SK-N-SH (cell line): ENCODE measurements at regions not wholly inside any gene's neighbourhood (a gene's known extent, or its start where the extent isn't known, plus 50 kb on each side); places are given as distances from the start of the nearest gene placed in this dataset.

Experiments
- CTCF ChIA-PET: fragments of 300-600, 350-600 bp; formaldehyde crosslinking; extraction: SDS; loops from one replicate; lab custom pipeline; 2021; lab: Yijun Ruan, JAX
- POLR2A ChIA-PET: fragments of 350-600 bp; sonication (Branson Sonifier 250); formaldehyde crosslinking; extraction: SDS; loops from one replicate; lab custom pipeline; 2020; ENCODE audit warnings: antibody characterized with exemption, inconsistent platforms; lab: Yijun Ruan, JAX
- DNase-seq: peaks from one replicate; pipeline ENCODE4 v3.0.0; 2012
- H2AFZ ChIP-seq: fragments of 200-600 bp; sonication (generic); 2 replicates; pipeline ENCODE4 v1.8.1; 2016; ENCODE audit warnings: antibody characterized with exemption, mild to moderate bottlenecking, low read depth
- H3F3A ChIP-seq: fragments of 200-600 bp; sonication (generic); replicated peaks from 2 replicates; pipeline ENCODE3; 2016; ENCODE audit warnings: antibody characterized with exemption, mild to moderate bottlenecking; ENCODE audit not compliant: insufficient read depth
- H3K27ac ChIP-seq, 2 experiments: fragments of 200-500 bp in 1 of 2; fragments of 200-600 bp in 1 of 2; sonication (Bioruptor generic) in 1 of 2; sonication (generic), shearing (Covaris generic) in 1 of 2; 2 replicates each; pipeline versions ENCODE4 v1.5.1 to v1.6.1; 2014 to 2016; ENCODE audit warnings: low read depth in 2 of 2, inconsistent platforms in 1 of 2, low read length in 1 of 2, mild to moderate bottlenecking in 1 of 2, mixed read lengths in 1 of 2
- H3K27me3 ChIP-seq: fragments of 200-600 bp; sonication (generic), shearing (Covaris generic); 2 replicates; pipeline ENCODE4 v1.6.1; 2016; ENCODE audit warnings: mixed run types; ENCODE audit not compliant: insufficient read depth
- H3K36me3 ChIP-seq, 2 experiments: fragments of 200-500 bp in 1 of 2; fragments of 200-600 bp in 1 of 2; sonication (Bioruptor generic) in 1 of 2; sonication (generic) in 1 of 2; replicated peaks in 1 of 2; 2 replicates each; pipeline versions ENCODE3 to v1.5.1; 2014 to 2016; ENCODE audit warnings: low read length in 1 of 2, mild to moderate bottlenecking in 1 of 2; ENCODE audit not compliant: insufficient read depth in 2 of 2, control insufficient read depth in 1 of 2
- H3K4me1 ChIP-seq, 2 experiments: fragments of 200-500 bp in 1 of 2; fragments of 200-600 bp in 1 of 2; sonication (Bioruptor generic) in 1 of 2; sonication (generic), shearing (Covaris generic) in 1 of 2; 2 replicates each; pipeline versions ENCODE4 v1.5.1 to v1.6.1; 2014 to 2016; ENCODE audit warnings: low read depth in 1 of 2, low read length in 1 of 2, mixed run types in 1 of 2; ENCODE audit not compliant: insufficient read depth in 2 of 2, control insufficient read depth in 1 of 2
- H3K4me2 ChIP-seq: fragments of 200-600 bp; sonication (generic), shearing (Covaris generic); 2 replicates; pipeline ENCODE4 v1.6.1; 2017; ENCODE audit warnings: mixed run types
- H3K4me3 ChIP-seq, 2 experiments: fragments of 200-500 bp in 1 of 2; fragments of 200-600 bp in 1 of 2; sonication (Bioruptor generic) in 1 of 2; sonication (generic), shearing (Covaris generic) in 1 of 2; 2 replicates each; pipeline versions ENCODE4 v1.5.1 to v1.8.1; 2014 to 2016; ENCODE audit warnings: low read depth in 2 of 2, inconsistent platforms in 1 of 2, low read length in 1 of 2, mild to moderate bottlenecking in 1 of 2, mixed read lengths in 1 of 2, moderate library complexity in 1 of 2
- H3K79me2 ChIP-seq: fragments of 200-600 bp; sonication (generic); 2 replicates; pipeline ENCODE4 v1.8.1; 2017; ENCODE audit warnings: mild to moderate bottlenecking; ENCODE audit not compliant: insufficient read depth
- H3K9ac ChIP-seq: fragments of 200-600 bp; sonication (generic); 2 replicates; pipeline ENCODE4 v1.6.1; 2017; ENCODE audit warnings: mixed run types
- H3K9me2 ChIP-seq: fragments of 200-600 bp; sonication (generic); 2 replicates; pipeline ENCODE4 v1.6.1; 2017; ENCODE audit warnings: mixed run types
- H3K9me3 ChIP-seq: fragments of 200-600 bp; sonication (generic); 2 replicates; pipeline ENCODE4 v1.6.1; 2017; ENCODE audit warnings: mixed run types, mild to moderate bottlenecking, moderate library complexity
- H4K20me1 ChIP-seq: fragments of 200-600 bp; sonication (generic); 2 replicates; pipeline ENCODE4 v1.6.1; 2017; ENCODE audit warnings: mild to moderate bottlenecking, mixed run types; ENCODE audit not compliant: insufficient read depth
- CHD2 ChIP-seq: fragments of 150-350 bp; IDR thresholded peaks from 2 replicates; pipeline ENCODE4 v1.6.1; 2018; ENCODE audit warnings: low read length; ENCODE audit not compliant: partially characterized antibody
- EZH2phosphoT487 ChIP-seq: fragments of 200-600 bp; sonication (generic); IDR thresholded peaks from 2 replicates; pipeline ENCODE4 v1.6.1; 2017; ENCODE audit warnings: low read depth, mixed run types, mild to moderate bottlenecking, antibody characterized with exemption, moderate library complexity, borderline replicate concordance
- MXI1 ChIP-seq: IDR thresholded peaks from 2 replicates; pipeline ENCODE4 v1.6.1; 2012; ENCODE audit warnings: mild to moderate bottlenecking, low read depth, low read length, improper control_type of control experiment
- NRF1 ChIP-seq: IDR thresholded peaks from 2 replicates; pipeline ENCODE4 v1.6.1; 2012; ENCODE audit warnings: low read depth, mild to moderate bottlenecking, low read length
- POLR2AphosphoS5 ChIP-seq: IDR thresholded peaks from 2 replicates; pipeline ENCODE4 v1.6.1; 2012; ENCODE audit warnings: low read depth, low read length
- RAD21 ChIP-seq: IDR thresholded peaks from 2 replicates; pipeline ENCODE4 v1.6.1; 2012; ENCODE audit warnings: mild to moderate bottlenecking, low read length
- RFX5 ChIP-seq: IDR thresholded peaks from 2 replicates; pipeline ENCODE4 v1.6.1; 2012; ENCODE audit warnings: mild to moderate bottlenecking, improper control_type of control experiment, low read length
- RXRA ChIP-seq: IDR thresholded peaks from 2 replicates; pipeline ENCODE4 v1.4.0; 2012; ENCODE audit warnings: low read depth, mild to moderate bottlenecking, borderline replicate concordance
- SIN3A ChIP-seq: IDR thresholded peaks from 2 replicates; pipeline ENCODE4 v1.6.1; 2012; ENCODE audit warnings: low read depth, mild to moderate bottlenecking, low read length, moderate library complexity, borderline replicate concordance
- WGBS: methylation state at CpG from one replicate; pipeline ENCODE4 v1.1.6; 2017; ENCODE audit warnings: low lambda C conversion rate; 5-methylcytosine and 5-hydroxymethylcytosine counted together
- TF ChIP-seq, protein P1 (sequence below): IDR thresholded peaks from 2 replicates; pipeline ENCODE4; 2012
- TF ChIP-seq, protein P2 (sequence below): fragments of 200-600 bp; sonication (generic); IDR thresholded peaks from 2 replicates; pipeline ENCODE4 v1.6.1; 2017; ENCODE audit warnings: antibody characterized with exemption, mild to moderate bottlenecking, moderate library complexity
- TF ChIP-seq, protein P3 (sequence below): IDR thresholded peaks from 2 replicates; pipeline ENCODE4 v1.4.0; 2012; ENCODE audit warnings: low read depth
- TF ChIP-seq, protein P4 (sequence below): fragments of 150-350 bp; IDR thresholded peaks from 2 replicates; pipeline ENCODE4 v1.6.1; 2017; ENCODE audit warnings: antibody characterized with exemption, low read length, low read depth, borderline replicate concordance
- TF ChIP-seq, protein P5 (sequence below): fragments of 150-350 bp; IDR thresholded peaks from 2 replicates; pipeline ENCODE4 v1.6.1; 2016; ENCODE audit warnings: mild to moderate bottlenecking, low read depth, low read length

DNA sequence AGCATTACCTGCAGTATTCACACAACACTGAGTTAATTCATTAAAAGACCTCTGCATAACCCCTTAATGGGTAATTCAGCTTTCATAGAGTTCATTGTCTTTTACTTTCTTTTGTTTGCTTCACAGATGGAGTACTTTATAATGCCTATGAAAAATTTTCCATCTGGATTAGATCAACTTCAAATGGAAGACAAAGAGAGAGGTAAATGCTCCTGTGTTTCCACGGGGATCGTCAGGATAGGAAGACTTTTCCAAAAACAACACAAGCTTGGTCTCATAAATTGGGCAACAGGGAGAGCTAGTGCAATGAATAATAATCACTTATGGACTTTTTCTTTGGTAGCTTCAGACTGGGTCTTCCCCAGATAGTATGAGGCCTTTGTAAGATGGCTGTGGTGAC lies 100.7 kb downstream of the ICOS start:
- WGBS: 50% methylated on average over 2 of the region's 2 CpGs
- Histone ChIP-seq H3K27ac (no peak overlapping the region), H3K9me2 (no peaks in the 10 kb centered on the region), H3K27me3 (no peaks in the 10 kb centered on the region), H3K4me2 (no peak overlapping the region), H2AFZ (no peak overlapping the region), H3K9ac (no peak overlapping the region), H3K9me3 (no peaks in the 10 kb centered on the region), H4K20me1 (no peaks in the 10 kb centered on the region), H3F3A (no peaks in the 10 kb centered on the region), H3K4me1 (no peaks in the 10 kb centered on the region), H3K36me3 (no peaks in the 10 kb centered on the region), H3K4me3 (no peak overlapping the region), H3K79me2 (no peaks in the 10 kb centered on the region)
- ChIA-PET POLR2A (no interaction called here), CTCF (interaction anchor here (0.9 to 1.5 kb wide), 3 partner anchors 10 to 1638 kb away, joined by 3 to 4 read pairs (median 3); no protein-coding TSS in a partner anchor)
- DNase-seq: no peak
- no peak for TF ChIP-seq NRF1
- TF ChIP-seq CHD2: no peak
- no peak for TF ChIP-seq RXRA
- TF ChIP-seq, protein P1, sequence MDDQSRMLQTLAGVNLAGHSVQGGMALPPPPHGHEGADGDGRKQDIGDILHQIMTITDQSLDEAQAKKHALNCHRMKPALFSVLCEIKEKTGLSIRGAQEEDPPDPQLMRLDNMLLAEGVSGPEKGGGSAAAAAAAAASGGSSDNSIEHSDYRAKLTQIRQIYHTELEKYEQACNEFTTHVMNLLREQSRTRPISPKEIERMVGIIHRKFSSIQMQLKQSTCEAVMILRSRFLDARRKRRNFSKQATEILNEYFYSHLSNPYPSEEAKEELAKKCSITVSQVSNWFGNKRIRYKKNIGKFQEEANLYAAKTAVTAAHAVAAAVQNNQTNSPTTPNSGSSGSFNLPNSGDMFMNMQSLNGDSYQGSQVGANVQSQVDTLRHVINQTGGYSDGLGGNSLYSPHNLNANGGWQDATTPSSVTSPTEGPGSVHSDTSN: no peak
- TF ChIP-seq POLR2AphosphoS5: no peak
- no peak for TF ChIP-seq MXI1
- TF ChIP-seq, protein P2, sequence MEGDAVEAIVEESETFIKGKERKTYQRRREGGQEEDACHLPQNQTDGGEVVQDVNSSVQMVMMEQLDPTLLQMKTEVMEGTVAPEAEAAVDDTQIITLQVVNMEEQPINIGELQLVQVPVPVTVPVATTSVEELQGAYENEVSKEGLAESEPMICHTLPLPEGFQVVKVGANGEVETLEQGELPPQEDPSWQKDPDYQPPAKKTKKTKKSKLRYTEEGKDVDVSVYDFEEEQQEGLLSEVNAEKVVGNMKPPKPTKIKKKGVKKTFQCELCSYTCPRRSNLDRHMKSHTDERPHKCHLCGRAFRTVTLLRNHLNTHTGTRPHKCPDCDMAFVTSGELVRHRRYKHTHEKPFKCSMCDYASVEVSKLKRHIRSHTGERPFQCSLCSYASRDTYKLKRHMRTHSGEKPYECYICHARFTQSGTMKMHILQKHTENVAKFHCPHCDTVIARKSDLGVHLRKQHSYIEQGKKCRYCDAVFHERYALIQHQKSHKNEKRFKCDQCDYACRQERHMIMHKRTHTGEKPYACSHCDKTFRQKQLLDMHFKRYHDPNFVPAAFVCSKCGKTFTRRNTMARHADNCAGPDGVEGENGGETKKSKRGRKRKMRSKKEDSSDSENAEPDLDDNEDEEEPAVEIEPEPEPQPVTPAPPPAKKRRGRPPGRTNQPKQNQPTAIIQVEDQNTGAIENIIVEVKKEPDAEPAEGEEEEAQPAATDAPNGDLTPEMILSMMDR: no peak
- no peak for TF ChIP-seq EZH2phosphoT487
- TF ChIP-seq SIN3A: no peak
- no peak for TF ChIP-seq RAD21
- TF ChIP-seq, protein P3, sequence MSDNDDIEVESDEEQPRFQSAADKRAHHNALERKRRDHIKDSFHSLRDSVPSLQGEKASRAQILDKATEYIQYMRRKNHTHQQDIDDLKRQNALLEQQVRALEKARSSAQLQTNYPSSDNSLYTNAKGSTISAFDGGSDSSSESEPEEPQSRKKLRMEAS: no peak
- TF ChIP-seq, protein P4, sequence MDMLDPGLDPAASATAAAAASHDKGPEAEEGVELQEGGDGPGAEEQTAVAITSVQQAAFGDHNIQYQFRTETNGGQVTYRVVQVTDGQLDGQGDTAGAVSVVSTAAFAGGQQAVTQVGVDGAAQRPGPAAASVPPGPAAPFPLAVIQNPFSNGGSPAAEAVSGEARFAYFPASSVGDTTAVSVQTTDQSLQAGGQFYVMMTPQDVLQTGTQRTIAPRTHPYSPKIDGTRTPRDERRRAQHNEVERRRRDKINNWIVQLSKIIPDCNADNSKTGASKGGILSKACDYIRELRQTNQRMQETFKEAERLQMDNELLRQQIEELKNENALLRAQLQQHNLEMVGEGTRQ: no peak
- TF ChIP-seq RFX5: no peak
- TF ChIP-seq, protein P5, sequence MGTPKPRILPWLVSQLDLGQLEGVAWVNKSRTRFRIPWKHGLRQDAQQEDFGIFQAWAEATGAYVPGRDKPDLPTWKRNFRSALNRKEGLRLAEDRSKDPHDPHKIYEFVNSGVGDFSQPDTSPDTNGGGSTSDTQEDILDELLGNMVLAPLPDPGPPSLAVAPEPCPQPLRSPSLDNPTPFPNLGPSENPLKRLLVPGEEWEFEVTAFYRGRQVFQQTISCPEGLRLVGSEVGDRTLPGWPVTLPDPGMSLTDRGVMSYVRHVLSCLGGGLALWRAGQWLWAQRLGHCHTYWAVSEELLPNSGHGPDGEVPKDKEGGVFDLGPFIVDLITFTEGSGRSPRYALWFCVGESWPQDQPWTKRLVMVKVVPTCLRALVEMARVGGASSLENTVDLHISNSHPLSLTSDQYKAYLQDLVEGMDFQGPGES: no peak
